HG02884 (cell line): ENCODE measurements at regions not wholly inside any gene's neighbourhood (a gene's known extent, or its start where the extent isn't known, plus 50 kb on each side); places are given as distances from the start of the nearest gene placed in this dataset.

Experiments used
- ATAC-seq: cut with Tn5 transposase; IDR thresholded peaks from one replicate; pipeline ENCODE4 v1.9.1; 2021; ENCODE audit warnings: mild to moderate bottlenecking, moderate library complexity; ENCODE audit not compliant: unreplicated experiment

DNA sequence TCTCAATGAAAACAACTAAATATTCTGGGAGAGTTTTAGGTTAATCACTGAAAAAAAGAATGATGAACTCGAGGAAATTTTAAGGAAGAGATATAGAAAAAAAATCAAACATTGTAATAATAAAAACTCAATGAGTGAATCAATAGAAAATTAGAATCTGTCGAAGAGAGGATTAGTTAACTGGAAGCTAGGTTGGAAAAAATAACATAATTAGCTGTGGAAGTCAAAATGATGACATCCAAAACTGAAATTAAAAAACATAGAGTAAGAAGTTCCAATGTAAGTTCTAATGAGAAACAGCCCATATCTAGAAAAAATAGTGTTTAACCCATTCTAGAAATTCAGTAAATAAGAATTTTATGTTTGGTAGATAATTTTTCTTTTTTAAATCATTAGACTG lies 299.3 kb upstream of the RARB start:
- no peak for ATAC-seq

DNA sequence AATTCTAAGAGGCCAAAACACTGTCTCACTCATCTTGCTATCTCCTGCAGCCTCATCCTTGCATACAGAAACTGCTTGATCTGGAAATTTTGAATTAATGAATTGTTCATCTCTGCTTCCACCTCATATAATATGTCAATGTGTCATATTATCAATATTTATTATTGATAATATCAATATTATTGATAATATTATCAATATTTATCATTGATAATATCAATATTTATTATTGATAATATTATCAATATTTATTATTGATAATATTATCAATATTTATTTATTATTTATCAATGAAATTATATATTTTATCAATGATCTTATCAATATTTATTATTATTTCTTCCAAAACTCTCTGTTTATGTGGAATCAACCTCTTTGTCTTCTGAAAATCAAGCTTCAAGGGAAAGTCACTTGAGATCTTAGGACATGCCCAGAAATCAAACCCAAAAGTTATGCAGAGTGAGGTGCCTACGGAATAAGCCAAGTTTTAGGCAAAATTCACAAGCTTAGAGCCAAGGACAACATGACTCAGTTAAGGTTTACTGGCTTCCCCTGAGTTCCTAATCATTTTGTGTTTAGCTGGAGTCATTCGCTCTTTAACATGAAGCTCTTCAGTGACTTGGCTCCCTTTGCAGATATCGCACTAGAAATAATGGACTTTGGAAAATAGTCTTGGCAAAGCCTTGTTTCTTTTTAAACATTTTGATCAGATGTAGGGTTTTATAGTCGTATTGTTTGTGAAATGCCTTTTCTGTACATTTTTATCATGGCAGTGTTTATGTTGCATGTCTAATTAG lies 297.1 kb upstream of the RARB start:
- ATAC-seq, result no peak

DNA sequence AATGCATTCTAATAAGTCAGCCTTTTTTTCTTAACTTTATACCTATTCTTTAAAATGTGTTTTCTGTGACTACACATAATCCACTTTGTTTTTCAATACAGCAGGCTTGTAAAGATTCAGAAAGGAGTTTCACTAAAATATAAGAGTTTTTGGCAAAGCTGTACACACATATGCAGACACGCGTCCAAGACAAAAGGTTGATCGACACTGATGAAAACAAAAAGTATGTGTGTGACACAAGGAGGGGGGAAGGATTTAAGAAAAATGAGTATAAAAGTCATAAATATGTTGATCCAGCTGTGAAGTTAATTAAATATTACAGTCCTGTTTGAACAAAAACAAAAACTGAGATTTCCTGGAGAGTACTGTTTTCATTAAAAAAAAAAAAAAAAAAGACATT lies 294.5 kb upstream of the RARB start:
- no peak for ATAC-seq

DNA sequence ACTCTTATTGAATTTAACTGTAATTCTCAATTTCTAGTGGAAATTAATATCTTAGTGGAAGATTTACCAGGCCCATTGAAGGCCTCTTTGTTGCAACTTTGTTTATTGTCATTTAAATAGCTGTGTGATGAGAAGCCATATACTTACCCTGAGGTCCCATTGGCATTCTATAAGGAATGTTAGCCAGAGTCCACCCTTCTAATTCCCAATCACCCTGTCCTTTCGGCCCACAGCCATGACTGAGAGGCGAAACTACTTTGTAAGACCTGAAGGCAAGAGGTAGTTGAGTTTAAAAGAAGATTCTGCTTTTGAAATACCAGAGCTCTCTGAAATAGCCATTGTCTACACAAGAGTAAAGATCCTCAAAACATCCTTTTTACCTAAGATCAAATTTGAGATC lies 290.5 kb upstream of the RARB start:
- no peak for ATAC-seq

DNA sequence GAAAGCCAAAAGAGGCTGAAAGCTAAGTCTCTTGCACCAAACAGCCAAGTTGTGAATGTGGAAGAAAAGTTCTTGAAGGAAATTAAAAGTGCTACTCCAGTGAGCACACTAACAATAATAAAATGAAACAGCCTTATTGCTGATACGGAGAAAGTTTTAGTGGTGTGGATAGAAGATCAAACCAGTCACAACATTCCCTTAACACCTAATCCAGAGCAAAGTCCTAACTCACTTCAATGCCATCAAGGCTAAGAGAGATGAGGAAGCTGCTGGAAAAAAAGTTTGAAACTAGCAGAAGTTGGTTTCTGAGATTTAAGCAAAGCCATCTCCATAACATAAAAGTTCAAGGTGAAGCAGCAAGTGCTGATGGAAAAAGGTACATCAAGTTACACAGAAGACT lies 288.8 kb upstream of the RARB start:
- no peak for ATAC-seq

DNA sequence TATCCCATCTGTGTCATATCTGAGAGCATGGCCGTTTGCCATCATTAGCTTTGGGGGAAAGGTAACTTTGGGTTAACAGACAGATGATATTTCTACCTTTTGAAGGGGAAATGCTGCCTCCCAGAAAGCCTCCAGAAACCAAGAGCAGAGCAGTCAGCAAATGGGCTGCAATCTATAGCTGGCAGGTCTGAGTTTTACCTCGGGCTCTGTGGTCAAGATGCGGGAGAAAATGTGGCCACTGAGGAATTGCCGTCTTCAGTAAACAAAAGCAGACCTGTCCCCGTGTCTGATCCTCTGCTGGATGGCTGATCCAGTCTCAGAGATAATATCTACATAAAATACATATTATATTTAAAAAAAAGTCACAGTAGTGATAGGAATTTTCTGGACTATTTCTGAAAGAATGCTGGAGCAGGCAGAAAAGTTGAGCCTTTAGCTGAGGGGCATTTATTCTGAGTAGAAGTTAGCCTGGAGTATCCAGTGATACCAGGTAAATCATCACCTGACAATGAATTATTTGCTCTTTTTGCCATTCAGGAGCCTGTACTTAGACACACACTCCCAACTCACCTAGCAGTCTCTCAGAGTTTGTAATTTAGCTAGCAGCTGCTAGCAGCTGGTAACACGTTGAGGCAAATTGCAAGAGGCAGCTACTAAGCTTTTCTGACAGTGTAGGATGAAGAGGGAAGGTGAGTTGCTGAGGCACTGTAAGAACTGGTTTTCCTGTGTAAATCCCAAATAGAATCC lies 285.3 kb upstream of the RARB start:
- no peak for ATAC-seq

DNA sequence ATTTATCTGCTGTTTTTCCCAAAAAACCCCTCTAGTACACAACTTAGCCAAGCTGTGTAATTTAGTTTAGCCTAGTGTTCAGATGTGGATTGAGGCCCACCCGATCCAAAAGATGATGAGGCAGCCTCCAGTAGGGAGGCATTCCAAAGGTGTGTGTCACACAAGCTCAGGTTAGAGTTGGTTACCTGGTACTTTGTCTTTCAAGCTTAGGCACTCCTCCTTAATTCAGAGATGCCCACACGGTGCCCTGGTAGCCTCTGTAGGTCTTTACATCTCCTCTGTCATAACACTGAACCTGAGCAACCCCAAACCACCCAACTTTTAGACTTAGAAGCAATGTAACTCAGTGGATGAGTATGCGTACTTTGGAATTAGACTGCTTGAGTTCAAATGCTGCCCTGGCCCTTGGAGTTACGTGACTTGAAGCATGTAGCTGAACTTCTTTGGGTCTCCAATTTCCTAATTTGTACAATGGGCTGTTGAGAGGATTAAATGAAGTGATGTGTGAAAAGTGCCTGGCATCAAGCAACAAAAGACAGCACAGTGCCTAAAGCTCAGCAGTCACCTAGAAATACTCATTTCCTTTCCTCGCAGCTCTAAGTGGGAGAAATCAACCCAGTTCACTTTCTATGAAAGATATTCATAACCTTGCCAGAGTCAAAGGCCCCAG lies 284.6 kb upstream of the RARB start:
- ATAC-seq, result no peak

DNA sequence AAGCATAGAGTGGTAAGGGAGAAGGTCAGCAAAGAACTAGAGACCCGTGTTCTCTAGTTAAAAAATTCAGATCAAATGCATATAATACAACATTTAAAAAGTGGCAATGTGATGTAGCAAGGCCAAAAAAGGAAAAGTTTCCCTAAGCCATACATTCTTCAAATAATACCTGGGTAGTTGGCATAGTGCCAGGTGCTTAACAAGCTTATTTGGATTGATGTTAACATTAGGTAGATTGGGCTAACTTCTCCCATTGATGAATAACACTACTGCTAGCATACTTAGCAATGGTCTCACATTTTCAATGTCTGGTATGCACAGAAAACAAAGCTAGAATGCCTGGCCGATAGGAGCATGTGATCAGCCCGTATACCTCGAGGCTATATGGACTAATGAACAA lies 283.6 kb upstream of the RARB start:
- ATAC-seq, result no peak

DNA sequence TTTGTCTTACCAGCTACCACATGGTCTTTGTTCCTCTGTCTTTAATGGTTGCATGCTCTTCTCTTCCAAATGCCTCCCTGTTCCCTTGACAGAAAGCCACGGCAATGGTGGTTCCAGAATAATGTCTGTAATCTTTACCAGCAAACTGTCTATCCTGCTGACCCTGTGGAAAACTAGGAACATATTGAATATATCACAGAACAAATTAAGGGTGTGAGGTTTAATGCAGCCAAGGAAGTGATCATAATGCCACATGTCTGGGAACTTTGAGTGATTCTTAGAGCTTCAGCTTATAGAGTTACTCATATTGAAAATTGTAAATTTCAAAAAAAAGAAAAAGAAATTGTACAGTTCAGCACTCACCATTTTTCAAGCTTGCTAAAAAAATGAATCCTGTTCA lies 282.9 kb upstream of the RARB start:
- no peak for ATAC-seq

DNA sequence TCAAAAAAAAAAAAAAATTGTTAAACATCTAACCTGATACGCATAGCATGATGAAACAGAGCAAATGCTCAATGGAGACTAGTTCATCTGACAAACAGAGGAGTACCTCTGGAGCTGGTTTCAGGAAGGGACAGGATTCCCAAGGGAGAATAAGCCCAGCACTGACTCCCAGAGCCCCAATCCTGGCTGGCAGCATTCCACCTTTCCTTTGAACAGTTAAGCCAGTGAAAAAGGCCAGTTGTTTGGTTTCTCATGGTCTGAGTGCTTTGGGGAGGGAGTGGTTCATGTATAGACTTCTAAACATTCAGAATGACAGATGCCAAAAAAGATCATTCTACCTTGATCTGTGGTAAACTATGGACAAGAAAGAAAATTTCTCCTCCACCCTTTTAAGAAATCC lies 277.9 kb upstream of the RARB start:
- no peak for ATAC-seq

DNA sequence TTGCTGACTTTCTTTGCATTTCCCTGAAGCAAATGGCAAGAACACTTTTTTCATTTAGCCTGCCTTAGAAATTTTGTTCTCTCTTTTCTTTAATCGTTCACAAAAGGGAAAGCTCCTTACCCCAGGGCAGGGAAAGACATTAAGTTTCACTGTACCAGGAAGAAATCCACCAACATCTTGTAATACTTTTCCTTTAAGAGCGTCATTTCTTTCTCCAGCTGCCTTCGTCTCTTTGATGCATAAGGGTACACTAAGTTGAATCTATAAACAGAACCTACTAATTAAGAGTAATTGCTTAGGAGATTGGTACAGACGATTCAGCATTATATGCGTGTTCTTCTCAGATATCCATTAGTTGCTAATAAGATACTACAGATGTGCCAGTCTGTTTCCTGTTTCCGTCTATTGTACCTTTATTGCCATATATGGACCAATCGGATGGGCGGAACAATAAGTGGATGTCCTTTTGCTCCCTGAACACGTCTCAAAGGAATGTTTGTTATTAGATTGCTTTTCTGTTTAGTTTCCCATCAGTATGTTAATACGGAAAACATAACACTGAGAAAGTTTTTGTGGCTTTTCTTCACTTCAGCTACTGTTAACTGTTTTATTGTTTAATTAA lies 276.7 kb upstream of the RARB start:
- no peak for ATAC-seq

DNA sequence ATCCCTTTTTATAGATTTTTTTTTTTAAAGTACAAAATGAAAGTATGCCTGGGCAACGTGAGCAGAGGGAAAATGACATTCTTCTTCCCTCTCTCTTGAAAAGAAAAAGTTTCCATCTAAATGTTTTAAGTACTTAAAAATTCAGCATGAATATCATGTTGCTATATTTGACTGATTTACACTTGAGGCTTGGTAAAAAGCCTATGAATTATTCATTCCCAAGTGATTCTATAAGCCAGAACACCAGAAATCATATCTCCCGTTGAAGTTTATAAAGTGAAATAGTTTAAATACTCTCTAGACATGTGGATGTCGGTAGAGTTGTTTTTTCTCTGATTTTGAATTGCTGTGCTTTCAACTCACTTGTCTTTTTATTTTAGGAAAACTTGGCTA lies 276.2 kb upstream of the RARB start:
- ATAC-seq, result no peak

DNA sequence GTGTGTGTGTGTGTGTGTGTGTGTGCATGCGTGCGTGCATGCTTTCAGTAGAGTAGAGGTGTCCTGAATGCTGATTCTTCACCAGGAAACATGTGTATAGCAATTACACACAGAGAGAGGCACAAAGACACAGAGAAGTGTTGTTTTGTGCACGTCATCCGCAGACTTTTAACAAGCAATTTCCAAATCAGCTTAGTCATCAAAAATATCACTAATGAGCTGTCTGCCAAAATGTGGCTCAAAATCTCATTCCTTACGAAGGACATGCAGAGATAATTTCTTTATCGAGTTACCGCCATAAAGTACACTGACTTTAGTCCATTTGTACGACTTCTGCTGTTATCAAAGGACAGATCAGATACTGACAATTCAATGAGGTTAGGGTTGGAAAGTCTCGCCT lies 274.9 kb upstream of the RARB start:
- no peak for ATAC-seq

DNA sequence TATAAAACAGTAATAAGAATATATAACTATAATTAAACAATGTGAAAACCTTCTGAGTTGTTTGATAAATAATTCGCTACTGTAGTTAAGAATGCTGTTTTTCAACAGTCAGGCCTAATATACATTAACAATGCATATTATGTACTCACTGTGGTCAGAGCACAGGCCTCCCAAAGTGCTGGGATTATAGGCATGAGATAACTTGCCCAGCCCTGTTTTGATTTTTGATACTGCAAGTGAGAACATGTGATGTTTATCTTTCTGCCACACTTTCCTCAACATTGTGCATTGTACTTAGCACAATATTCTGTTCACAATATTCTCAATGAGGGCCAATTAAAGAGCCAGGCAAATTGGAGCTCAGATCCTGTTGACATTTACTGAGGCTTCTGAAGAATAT lies 274.5 kb upstream of the RARB start:
- no peak for ATAC-seq

DNA sequence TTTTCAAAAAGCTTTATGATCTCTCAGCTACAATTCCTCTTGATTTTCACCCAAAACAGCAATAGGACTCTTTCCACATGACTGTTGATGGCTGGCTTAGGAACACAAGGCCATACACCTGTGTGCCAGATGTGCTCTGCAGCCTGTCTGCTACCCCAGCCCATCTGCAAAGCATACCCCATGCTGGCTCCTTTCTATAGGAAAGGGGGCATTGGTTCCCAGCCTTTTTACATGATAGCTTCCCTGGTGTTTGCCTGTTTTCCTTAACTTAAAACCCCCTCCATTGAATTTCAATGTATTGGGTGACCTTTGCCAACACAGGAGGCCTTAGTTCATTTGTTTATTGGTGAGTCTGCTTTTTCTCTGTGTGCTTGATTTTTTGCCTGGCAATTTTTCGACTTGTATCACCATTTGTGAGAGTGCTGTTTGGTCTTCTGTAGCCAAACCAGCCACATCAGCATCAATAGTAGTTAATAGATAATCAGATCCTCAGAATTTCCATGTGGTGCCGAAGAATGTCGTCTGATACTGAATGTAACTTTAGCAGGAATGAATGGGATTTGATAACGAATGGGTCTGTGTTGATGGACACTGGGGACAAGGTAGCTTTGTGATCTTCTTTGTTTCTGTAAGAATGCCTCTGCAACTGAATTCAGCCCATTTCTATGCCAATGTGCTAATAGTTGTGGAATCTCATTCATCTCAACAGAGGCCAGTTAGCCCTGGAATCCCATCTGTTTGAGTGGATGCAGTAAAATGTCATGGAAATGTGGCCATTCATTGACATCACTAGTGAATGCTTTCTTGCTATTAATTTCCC lies 272.2 kb upstream of the RARB start:
- ATAC-seq, result no peak

DNA sequence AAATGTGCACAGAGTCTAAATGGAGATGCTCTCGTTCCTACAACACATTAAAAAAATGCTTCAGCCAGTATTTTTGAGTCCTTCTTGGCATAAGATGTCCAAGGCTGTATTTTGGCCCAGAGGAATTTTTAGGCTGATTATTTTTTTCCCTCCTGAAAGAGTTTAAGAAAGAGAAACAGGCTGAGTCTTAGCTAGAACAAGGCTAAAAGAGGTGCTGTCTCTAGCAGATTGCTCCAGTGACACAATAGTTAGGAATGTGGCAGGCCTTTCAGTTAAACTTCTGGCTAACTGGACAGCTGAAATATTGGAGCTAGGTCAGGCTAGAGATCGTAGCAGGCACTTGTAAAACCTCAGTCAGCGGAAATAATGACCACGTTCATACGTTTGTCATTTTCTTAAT lies 271.4 kb upstream of the RARB start:
- ATAC-seq, result no peak

DNA sequence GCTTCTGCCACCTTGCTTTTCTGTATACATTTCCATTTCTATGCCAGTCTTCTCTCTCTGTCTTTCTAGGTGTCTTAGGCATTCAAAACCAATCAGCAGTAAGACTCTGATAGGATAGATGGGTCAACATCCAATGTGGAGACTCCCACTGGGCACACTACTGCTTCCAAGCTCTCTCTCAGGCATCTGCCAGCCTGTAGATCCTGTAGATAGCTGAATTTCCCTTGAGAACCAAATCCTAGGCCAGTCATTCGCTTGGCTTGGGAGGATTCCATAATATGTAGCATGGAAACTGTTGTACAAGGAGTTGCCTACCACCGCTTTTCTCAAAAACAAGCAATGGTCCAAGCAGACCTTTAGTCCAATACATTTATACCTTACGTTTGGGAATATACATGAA lies 262.8 kb upstream of the RARB start:
- ATAC-seq, result no peak

DNA sequence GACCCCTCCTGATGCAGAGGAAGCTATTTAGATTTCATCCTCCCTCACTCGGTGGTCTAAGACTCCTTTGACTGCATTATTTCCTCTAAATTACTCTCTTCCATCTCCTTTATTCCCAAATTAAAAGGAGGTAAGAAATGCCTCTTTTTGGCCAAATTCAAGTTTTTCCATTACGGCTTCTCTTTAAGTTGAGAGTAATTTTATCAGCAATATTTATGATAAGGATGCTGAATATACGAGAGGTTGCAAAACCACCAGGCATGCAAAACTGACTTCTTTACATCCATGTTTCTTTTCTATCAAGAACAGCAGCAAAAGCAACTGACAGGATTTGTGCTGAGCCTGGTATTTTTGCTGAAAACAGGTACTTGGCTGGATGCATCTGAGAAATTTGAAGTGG lies 262.0 kb upstream of the RARB start:
- no peak for ATAC-seq

DNA sequence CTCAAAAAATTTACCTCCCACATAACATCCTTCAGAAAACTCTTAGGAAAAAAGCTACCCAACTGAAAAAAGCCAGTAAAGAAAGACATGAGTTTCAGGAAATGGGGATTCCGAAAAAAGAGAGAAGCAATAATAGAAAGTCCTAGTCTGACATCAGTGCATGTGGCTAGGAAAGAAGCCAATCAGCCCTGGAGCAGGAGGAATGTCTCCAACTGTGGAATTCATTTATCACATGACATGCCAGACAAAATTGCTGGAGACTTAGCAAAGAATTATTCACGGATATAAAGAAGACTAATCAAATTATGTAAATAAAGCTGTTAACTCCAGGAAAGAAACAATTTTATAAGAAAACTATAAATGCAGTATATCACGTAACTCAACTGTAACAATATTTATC lies 258.9 kb upstream of the RARB start:
- no peak for ATAC-seq

DNA sequence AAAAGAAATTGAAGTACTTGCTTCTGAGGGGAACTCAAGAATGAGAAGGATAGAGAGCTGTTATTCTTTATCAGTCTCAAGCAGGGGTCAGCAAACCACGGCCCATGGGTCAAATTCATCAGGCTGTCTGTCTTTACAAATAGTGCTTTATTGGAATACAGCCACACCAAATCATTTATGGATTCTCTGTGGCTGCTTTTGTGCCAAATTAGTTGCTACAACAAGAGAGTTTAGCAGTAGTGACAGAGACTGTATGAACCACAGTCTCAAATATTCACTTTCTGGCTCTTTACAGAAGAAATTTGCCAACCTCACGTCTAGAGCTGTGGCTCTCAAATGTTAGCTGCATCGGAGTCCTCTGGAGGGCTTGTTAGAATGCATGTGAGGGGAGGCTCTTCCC lies 258.0 kb upstream of the RARB start:
- ATAC-seq, result no peak
